ENCODE measurements at regions not wholly inside any gene's neighbourhood (a gene's known extent, or its start where the extent isn't known, plus 50 kb on each side); places are given as distances from the start of the nearest gene placed in this dataset.

GRCh38 chr21:41074396-41075184 is 93.4 kb upstream of the BACE2 start:
- no peak overlapping the region for H3K4me2 ChIP-seq (ENCODE audit: low read length)
- H3K27me3 ChIP-seq (ENCODE audit: control insufficient read depth, low read length) = no peaks in the 10 kb centered on the region
- H3K9me3 ChIP-seq (ENCODE audit: control insufficient read depth, insufficient read depth, low read length) = no peaks in the 10 kb centered on the region
- no peaks in the 10 kb centered on the region for H4K20me1 ChIP-seq (ENCODE audit: control insufficient read depth, insufficient read depth, low read depth, low read length)
- no peak for TF ChIP-seq EZH2phosphoT487 (IDR thresholded peaks at IDR 0.05; ENCODE audit: borderline replicate concordance, low read length)
- TF ChIP-seq, protein P1, sequence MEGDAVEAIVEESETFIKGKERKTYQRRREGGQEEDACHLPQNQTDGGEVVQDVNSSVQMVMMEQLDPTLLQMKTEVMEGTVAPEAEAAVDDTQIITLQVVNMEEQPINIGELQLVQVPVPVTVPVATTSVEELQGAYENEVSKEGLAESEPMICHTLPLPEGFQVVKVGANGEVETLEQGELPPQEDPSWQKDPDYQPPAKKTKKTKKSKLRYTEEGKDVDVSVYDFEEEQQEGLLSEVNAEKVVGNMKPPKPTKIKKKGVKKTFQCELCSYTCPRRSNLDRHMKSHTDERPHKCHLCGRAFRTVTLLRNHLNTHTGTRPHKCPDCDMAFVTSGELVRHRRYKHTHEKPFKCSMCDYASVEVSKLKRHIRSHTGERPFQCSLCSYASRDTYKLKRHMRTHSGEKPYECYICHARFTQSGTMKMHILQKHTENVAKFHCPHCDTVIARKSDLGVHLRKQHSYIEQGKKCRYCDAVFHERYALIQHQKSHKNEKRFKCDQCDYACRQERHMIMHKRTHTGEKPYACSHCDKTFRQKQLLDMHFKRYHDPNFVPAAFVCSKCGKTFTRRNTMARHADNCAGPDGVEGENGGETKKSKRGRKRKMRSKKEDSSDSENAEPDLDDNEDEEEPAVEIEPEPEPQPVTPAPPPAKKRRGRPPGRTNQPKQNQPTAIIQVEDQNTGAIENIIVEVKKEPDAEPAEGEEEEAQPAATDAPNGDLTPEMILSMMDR (IDR thresholded peaks at IDR 0.05; ENCODE audit: low read depth, low read length, poor library complexity, severe bottlenecking) = no peak
- H3K79me2 ChIP-seq (ENCODE audit: control insufficient read depth, low read length) = no peaks in the 10 kb centered on the region
- no peaks in the 10 kb centered on the region for H3K36me3 ChIP-seq (ENCODE audit: control insufficient read depth, low read length)
- H3K27ac ChIP-seq (ENCODE audit: low read depth, low read length) = no peak overlapping the region
- no peaks in the 10 kb centered on the region for H3K9me2 ChIP-seq (replicated peaks; ENCODE audit: control insufficient read depth, low read length)
- no peaks in the 10 kb centered on the region for H3K4me1 ChIP-seq (ENCODE audit: control insufficient read depth, low read length)
- no peaks in the 10 kb centered on the region for H3F3A ChIP-seq (ENCODE audit: control insufficient read depth, insufficient read depth)
- H3K4me3 ChIP-seq (ENCODE audit: low read length) = no peak overlapping the region

GRCh38 chr21:41075656-41076055 is 92.3 kb upstream of the BACE2 start:
- Histone ChIP-seq H3K36me3 (ENCODE audit: control insufficient read depth, low read length) (no peaks in the 10 kb centered on the region), H3K4me1 (ENCODE audit: control insufficient read depth, low read length) (no peaks in the 10 kb centered on the region), H4K20me1 (ENCODE audit: control insufficient read depth, insufficient read depth, low read depth, low read length) (no peaks in the 10 kb centered on the region), H3K27ac (ENCODE audit: low read depth, low read length) (no peak overlapping the region), H3K4me3 (ENCODE audit: low read length) (no peak overlapping the region), H3K4me2 (ENCODE audit: low read length) (no peak overlapping the region), H3K79me2 (ENCODE audit: control insufficient read depth, low read length) (no peaks in the 10 kb centered on the region), H3K27me3 (ENCODE audit: control insufficient read depth, low read length) (no peaks in the 10 kb centered on the region), H3F3A (ENCODE audit: control insufficient read depth, insufficient read depth) (no peaks in the 10 kb centered on the region), H3K9me3 (ENCODE audit: control insufficient read depth, insufficient read depth, low read length) (no peaks in the 10 kb centered on the region), H3K9me2 (replicated peaks; ENCODE audit: control insufficient read depth, low read length) (no peaks in the 10 kb centered on the region)
- TF ChIP-seq, protein P1 (IDR thresholded peaks at IDR 0.05; ENCODE audit: low read depth, low read length, poor library complexity, severe bottlenecking) = no peak
- TF ChIP-seq EZH2phosphoT487 (IDR thresholded peaks at IDR 0.05; ENCODE audit: borderline replicate concordance, low read length) = no peak

DNA sequence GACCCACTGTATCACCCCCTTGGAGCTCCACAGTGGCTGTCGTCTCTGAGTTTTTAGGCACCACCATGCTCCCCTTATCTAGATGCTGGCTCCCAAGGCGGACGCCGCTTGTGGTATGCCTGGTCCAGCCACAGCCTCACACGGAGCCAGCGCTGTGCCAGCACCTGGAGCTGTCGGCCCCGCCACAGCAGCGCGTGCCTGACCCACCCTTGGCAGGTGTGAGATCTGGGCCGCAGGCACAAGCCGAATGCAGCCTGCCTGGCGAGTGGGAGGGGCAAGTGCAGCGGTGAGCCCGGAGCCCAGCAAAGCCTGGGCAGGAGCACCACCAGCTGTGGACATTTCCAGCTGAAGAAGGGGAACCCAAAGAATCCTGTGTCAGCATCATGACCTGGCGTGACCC is 91.9 kb upstream of the BACE2 start:
- H3F3A ChIP-seq (ENCODE audit: control insufficient read depth, insufficient read depth) = no peaks in the 10 kb centered on the region
- no peaks in the 10 kb centered on the region for H3K4me1 ChIP-seq (ENCODE audit: control insufficient read depth, low read length)
- H3K79me2 ChIP-seq (ENCODE audit: control insufficient read depth, low read length) = no peaks in the 10 kb centered on the region
- TF ChIP-seq, protein P1 (IDR thresholded peaks at IDR 0.05; ENCODE audit: low read depth, low read length, poor library complexity, severe bottlenecking) = no peak
- TF ChIP-seq EZH2phosphoT487 (IDR thresholded peaks at IDR 0.05; ENCODE audit: borderline replicate concordance, low read length) = no peak
- no peaks in the 10 kb centered on the region for H3K9me3 ChIP-seq (ENCODE audit: control insufficient read depth, insufficient read depth, low read length)
- H3K4me2 ChIP-seq (ENCODE audit: low read length) = no peak overlapping the region
- no peak overlapping the region for H3K27ac ChIP-seq (ENCODE audit: low read depth, low read length)
- no peaks in the 10 kb centered on the region for H3K36me3 ChIP-seq (ENCODE audit: control insufficient read depth, low read length)
- no peaks in the 10 kb centered on the region for H3K9me2 ChIP-seq (replicated peaks; ENCODE audit: control insufficient read depth, low read length)
- no peaks in the 10 kb centered on the region for H4K20me1 ChIP-seq (ENCODE audit: control insufficient read depth, insufficient read depth, low read depth, low read length)
- no peaks in the 10 kb centered on the region for H3K27me3 ChIP-seq (ENCODE audit: control insufficient read depth, low read length)
- H3K4me3 ChIP-seq (ENCODE audit: low read length) = no peak overlapping the region

Measured in DOHH2 (cell line).